GM18951 (cell line): ENCODE measurements at regions not wholly inside any gene's neighbourhood (a gene's known extent, or its start where the extent isn't known, plus 50 kb on each side); places are given as distances from the start of the nearest gene placed in this dataset.

Source experiments
- POLR2A ChIP-seq: IDR thresholded peaks from 4 replicates; pipeline ENCODE4 v1.6.1; 2011; ENCODE audit warnings: mild to moderate bottlenecking; ENCODE audit not compliant: insufficient read length, insufficient read depth; ENCODE audit errors: extremely low read depth
- in situ Hi-C: fragments of 300-500 bp; cut with MboI; formaldehyde crosslinking; loops from one replicate; pipeline ENCODE4 v1.12.0; 2022; ENCODE audit warnings: low sequenced_read_pairs, mixed read lengths, inconsistent platforms; ENCODE audit not compliant: unreplicated experiment

DNA sequence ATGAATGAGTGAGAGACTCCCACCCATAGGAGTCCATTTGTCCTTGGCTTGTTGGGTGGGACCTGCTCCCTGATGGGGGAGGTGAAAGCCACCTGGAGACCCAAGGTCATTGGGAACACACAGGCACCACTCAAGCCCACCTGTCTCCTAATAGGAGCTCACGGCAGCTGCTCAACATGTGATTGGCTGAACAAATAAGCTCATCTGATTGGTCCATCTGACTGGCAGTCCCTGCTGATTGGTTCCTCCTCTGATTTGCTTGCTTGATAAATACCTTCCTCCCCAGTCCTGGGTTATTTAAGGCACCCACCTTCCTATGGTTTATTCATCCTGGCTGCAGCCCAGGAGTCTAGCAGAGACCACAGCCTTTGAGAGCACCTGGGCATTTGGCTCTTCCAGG, 502.9 kb downstream of the PTPRU start:
- in situ Hi-C loops, result no loop called here
- TF ChIP-seq POLR2A, result no peak

DNA sequence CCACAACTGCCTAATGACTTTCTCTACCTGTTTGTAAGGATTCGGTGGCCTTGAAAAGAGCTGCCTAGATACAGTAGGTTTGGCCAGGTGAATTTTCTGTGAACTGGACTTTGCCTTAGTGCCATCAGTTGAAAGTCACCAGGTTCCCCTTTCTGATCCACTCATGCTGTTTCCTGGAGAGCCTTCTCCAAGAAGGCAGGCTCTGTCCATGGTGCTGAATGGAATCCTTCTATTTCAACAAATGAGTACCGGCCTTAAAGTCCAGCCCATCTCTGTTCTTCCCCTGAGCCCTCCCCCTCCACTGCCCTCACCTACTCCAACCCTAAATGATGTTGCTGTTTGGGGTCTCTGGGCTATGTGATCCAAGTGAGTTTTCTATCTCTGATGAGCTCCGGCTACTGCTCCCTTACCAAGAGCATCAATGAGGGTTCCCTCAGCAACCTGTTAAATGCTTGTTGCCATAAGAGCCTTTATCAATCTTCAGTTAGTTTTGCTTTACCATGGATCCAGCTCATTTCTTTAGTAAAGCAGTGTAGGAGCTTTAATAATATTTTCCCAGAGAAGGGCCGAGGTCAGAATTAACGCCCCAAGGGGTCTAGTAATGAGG, 500.4 kb downstream of the PTPRU start:
- in situ Hi-C loops, result no loop called here
- no peak for TF ChIP-seq POLR2A

- in situ Hi-C loops, result no loop called here
- TF ChIP-seq POLR2A, result no peak
Observed at GRCh38 chr1:29732453-29732852, 496.1 kb downstream of the PTPRU start.

DNA sequence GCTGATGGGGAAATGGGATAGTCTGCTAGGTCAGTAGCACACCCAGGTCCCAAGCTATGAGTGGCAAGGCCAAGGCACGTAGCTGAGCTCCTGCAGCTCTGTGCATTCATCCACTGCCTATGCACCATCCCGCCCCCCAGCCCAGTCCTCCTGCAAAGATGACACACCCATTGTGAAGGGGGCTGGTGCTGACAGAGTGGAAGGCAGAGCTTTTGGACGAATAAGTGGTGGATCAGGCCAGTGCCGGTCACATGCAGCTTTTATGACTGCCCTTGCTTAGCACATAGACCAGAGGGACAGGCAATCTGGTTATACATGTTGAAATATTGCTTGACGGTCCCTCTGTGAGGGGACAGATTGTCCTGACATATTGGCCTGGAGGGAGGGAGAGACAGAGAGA, 494.3 kb downstream of the PTPRU start:
- TF ChIP-seq POLR2A, result no peak
- in situ Hi-C loops, result no loop called here

DNA sequence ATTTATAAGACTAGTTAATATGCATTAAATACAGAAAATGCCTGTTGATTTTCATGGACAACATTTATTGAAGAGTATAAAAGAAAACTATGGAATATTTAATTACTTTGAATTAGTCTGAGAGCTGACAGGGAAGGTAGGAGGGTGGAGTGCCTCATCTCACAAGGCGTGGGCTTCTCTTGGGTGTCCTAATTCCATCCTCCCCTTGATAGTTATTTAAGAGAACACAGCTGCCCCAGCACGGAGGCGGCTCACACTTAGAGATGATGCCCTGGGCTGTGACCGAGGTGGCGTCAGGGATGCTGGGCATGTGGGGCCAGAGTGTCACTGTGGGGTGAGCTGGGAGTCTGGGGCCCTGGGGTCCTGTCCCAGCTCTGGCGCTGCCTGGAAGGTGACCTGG, 493.0 kb downstream of the PTPRU start:
- no peak for TF ChIP-seq POLR2A
- in situ Hi-C loops, result no loop called here

GRCh38 chr1:29728703-29729102, 492.4 kb downstream of the PTPRU start:
- in situ Hi-C loops, result no loop called here
- no peak for TF ChIP-seq POLR2A

DNA sequence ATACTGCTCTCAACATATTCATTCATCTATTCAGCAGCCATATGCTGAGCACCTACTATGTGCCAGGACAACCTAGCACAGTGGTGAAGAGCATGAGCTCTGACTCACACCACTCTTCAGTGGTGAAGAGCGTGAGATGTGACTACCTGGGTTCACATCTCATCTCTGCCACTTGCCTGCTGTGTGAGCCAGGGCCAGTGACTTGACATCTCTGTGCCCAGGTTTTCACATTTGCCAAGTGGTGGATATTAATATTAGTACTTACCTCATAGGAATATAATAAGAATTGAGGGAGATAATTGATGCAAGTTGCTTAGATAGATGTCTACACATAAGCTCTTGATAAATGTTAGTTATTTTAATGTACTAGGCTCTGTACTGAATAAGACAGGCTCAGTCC, 488.9 kb downstream of the PTPRU start:
- in situ Hi-C loops, result no loop called here
- no peak for TF ChIP-seq POLR2A

GRCh38 chr1:29722598-29722997, 486.3 kb downstream of the PTPRU start:
- no peak for TF ChIP-seq POLR2A
- in situ Hi-C loops, result no loop called here

DNA sequence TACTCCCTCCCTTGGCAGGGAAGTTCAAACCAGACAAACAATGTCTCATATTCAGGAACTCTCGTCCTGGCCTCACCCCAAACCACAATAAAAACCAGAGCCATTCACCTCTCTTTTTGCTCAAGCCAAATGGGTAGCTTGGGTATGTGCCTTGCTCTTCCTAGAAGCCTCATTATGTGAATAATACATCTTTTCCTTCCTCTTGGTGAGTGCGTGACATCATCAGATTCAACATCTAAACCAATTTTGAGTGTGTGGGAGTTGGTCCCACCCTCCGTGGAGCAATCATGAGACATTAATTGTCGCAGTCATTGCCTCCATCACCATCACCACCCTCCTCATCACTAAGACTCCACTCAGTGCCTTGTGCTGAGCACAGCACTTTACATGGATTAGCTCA, 482.9 kb downstream of the PTPRU start:
- no peak for TF ChIP-seq POLR2A

GRCh38 chr1:29718791-29719190, 482.5 kb downstream of the PTPRU start:
- in situ Hi-C loops, result no loop called here
- TF ChIP-seq POLR2A, result no peak

More for the DNA sequence above, 482.9 kb downstream of the PTPRU start:
- in situ Hi-C loops, result no loop called here

DNA sequence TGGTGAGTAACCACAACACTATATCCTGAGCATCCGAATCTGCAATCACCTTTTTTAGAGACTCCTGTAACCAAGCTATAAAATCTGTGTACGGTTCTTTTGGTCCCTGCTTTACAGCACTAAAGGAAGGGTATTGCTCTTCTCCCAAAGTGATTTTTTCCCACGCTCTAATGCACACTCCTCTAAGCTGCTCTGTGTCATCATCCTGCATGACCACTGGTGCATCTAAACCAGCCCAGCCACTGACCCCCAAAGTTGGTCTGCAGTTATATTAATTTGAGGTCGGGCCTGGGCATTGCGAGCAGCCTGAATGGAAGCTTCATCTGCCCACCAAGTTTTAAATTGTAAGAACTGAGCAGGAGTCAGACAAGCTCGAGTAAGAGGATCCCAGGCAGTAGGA, 480.0 kb downstream of the PTPRU start:
- in situ Hi-C loops, result no loop called here
- no peak for TF ChIP-seq POLR2A

DNA sequence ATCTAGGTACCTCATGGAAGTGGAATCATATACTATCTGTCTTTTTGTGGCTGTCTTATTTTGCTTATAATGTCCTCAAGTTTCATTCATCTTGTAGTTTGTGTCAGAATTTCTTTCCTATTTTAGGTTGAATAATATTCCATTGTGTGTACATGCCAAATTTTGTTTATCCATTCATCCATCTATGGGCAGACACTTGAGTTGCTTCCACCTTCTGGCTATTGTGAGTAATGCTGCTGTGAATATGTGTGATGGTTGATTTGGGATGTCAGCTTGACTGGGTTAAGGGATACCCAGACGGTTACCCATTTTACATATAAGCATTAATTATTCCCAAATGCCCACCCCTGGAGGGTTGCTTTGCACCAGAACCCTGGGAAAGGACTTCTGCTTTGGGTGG, 477.5 kb downstream of the PTPRU start:
- TF ChIP-seq POLR2A, result no peak
- in situ Hi-C loops, result no loop called here

DNA sequence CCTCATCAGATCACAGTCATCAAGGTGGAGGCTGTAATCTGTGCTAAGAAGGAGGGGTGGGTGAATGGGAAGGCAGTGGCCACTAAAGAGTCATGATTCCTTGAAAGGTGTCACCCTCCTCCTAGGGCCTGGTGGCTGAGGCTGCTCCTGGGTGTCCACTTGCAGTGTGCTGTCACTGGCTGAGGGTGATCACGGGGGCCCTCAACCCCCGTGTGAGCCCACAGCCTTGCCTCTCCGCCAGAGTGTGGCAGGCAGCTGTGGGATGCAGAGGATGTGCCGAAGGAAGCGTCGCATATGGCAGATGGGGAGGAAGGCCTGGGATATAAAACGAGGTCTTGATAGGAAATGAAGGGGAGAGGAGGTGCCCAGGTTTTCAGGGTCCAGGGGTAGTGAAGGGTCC, 476.5 kb downstream of the PTPRU start:
- in situ Hi-C loops, result no loop called here
- TF ChIP-seq POLR2A, result no peak

- TF ChIP-seq POLR2A, result no peak
- in situ Hi-C loops, result no loop called here
Observed at GRCh38 chr1:29712284-29712651, 475.9 kb downstream of the PTPRU start.
